GM12872 (cell line): ENCODE measurements at regions not wholly inside any gene's neighbourhood (a gene's known extent, or its start where the extent isn't known, plus 50 kb on each side); places are given as distances from the start of the nearest gene placed in this dataset.

ENCODE experiments used
- TF ChIP-seq, protein P1 (sequence below): IDR thresholded peaks from 3 replicates; pipeline ENCODE4 v1.5.1; 2011; ENCODE audit warnings: low read depth, mild to moderate bottlenecking, low read length, moderate library complexity; ENCODE audit not compliant: insufficient read depth

GRCh38 chr16:79320956-79321355 lies 279.6 kb downstream of the MAF start:
- TF ChIP-seq, protein P1, sequence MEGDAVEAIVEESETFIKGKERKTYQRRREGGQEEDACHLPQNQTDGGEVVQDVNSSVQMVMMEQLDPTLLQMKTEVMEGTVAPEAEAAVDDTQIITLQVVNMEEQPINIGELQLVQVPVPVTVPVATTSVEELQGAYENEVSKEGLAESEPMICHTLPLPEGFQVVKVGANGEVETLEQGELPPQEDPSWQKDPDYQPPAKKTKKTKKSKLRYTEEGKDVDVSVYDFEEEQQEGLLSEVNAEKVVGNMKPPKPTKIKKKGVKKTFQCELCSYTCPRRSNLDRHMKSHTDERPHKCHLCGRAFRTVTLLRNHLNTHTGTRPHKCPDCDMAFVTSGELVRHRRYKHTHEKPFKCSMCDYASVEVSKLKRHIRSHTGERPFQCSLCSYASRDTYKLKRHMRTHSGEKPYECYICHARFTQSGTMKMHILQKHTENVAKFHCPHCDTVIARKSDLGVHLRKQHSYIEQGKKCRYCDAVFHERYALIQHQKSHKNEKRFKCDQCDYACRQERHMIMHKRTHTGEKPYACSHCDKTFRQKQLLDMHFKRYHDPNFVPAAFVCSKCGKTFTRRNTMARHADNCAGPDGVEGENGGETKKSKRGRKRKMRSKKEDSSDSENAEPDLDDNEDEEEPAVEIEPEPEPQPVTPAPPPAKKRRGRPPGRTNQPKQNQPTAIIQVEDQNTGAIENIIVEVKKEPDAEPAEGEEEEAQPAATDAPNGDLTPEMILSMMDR = no peak

GRCh38 chr16:79318143-79318899 lies 282.2 kb downstream of the MAF start:
- TF ChIP-seq, protein P1 = no peak

GRCh38 chr16:79317521-79317920 lies 283.0 kb downstream of the MAF start:
- TF ChIP-seq, protein P1 = no peak

- TF ChIP-seq, protein P1 = no peak
These were observed 283.5 kb downstream of the MAF start for GRCh38 chr16:79317026-79317425.

GRCh38 chr16:79316004-79316458 lies 284.5 kb downstream of the MAF start:
- TF ChIP-seq, protein P1 = no peak

GRCh38 chr16:79312502-79312901 lies 288.0 kb downstream of the MAF start:
- TF ChIP-seq, protein P1 = no peak

DNA sequence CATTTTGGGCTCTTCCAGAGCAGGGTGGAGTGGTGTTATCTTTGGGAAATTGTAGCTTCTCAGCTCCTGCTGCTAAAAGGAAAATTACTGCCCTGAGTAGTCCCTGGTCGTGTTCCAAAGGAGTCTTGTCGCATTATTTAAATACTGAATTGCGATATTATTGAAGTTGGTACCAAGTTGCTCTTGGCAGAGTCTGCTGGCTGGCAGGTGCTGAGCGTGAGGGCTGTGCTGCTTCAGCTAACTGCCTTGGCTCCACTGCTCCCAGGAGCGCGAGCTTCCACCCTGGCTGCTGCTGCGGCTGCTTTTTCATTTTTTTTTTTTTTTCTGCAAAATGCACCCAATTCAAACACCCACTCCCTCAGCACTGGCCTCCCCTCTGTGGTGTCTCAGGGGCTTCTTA lies 289.8 kb downstream of the MAF start:
- TF ChIP-seq, protein P1 = no peak
